ENCODE measurements at regions not wholly inside any gene's neighbourhood (a gene's known extent, or its start where the extent isn't known, plus 50 kb on each side); places are given as distances from the start of the nearest gene placed in this dataset.

DNA sequence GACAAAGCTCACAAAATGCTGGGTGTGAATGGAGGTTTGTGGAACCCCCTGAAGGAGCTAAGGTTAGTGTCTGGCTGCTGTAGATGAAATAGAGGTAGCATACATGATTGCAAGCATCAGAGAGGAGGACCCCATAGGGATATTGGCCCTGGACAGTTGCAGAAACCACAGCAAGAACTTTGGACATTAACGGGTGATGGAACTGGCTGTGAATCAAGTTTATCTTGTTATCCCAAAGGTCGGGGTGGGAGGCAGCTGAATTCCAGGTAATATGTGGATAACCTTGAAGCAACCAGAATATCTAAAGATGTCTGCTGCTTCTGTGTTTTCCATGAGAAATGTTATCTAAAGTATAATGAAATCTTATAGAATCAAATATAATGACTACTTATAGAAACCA, 447.7 kb downstream of the ZSWIM6 start:
- ChIA-PET CTCF (no interaction called here), POLR2A (ENCODE audit: unreplicated experiment) (no interaction called here)
- no peaks in the 10 kb centered on the region for H3K36me3 ChIP-seq (ENCODE audit: low read depth)
- DNase-seq: no peak
- H3K79me2 ChIP-seq (ENCODE audit: low read depth): no peaks in the 10 kb centered on the region
- H3K9me2 ChIP-seq (ENCODE audit: insufficient read depth): no peaks in the 10 kb centered on the region
- H4K20me1 ChIP-seq (ENCODE audit: insufficient read depth): no peaks in the 10 kb centered on the region
- H2AFZ ChIP-seq: no peak overlapping the region
- no peak overlapping the region for H3K4me2 ChIP-seq
- no TSS peak for BruUV-seq (replicated peaks)
- TF ChIP-seq, protein P1, sequence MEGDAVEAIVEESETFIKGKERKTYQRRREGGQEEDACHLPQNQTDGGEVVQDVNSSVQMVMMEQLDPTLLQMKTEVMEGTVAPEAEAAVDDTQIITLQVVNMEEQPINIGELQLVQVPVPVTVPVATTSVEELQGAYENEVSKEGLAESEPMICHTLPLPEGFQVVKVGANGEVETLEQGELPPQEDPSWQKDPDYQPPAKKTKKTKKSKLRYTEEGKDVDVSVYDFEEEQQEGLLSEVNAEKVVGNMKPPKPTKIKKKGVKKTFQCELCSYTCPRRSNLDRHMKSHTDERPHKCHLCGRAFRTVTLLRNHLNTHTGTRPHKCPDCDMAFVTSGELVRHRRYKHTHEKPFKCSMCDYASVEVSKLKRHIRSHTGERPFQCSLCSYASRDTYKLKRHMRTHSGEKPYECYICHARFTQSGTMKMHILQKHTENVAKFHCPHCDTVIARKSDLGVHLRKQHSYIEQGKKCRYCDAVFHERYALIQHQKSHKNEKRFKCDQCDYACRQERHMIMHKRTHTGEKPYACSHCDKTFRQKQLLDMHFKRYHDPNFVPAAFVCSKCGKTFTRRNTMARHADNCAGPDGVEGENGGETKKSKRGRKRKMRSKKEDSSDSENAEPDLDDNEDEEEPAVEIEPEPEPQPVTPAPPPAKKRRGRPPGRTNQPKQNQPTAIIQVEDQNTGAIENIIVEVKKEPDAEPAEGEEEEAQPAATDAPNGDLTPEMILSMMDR (conservative IDR thresholded peaks at IDR 0.05): no peak
- no peak overlapping the region for H3K27ac ChIP-seq
- H3F3A ChIP-seq (ENCODE audit: insufficient read depth, low read depth): no peaks in the 10 kb centered on the region
- peaks cover 92% of the 10 kb centered on the region for H3K27me3 ChIP-seq (ENCODE audit: insufficient read depth, low read depth)
- H3K9me3 ChIP-seq (ENCODE audit: insufficient read depth, low read depth): no peaks in the 10 kb centered on the region
- intact Hi-C loops (cut with micrococcal nuclease; ENCODE audit: unreplicated experiment): no loop called here
- H3K4me1 ChIP-seq (replicated peaks; ENCODE audit: insufficient read depth): no peaks in the 10 kb centered on the region
- H3K4me3 ChIP-seq: no peak overlapping the region

- POLR2A ChIA-PET (ENCODE audit: unreplicated experiment): no interaction called here
- Histone ChIP-seq H3K9me3 (ENCODE audit: insufficient read depth, low read depth) (no peaks in the 10 kb centered on the region), H2AFZ (no peak overlapping the region), H3K9me2 (ENCODE audit: insufficient read depth) (no peaks in the 10 kb centered on the region), H3F3A (ENCODE audit: insufficient read depth, low read depth) (no peaks in the 10 kb centered on the region), H4K20me1 (ENCODE audit: insufficient read depth) (no peaks in the 10 kb centered on the region), H3K27me3 (ENCODE audit: insufficient read depth, low read depth) (peaks cover 90% of the 10 kb centered on the region), H3K4me1 (replicated peaks; ENCODE audit: insufficient read depth) (no peaks in the 10 kb centered on the region), H3K27ac (no peak overlapping the region), H3K4me2 (no peak overlapping the region), H3K4me3 (no peak overlapping the region), H3K79me2 (ENCODE audit: low read depth) (no peaks in the 10 kb centered on the region), H3K36me3 (ENCODE audit: low read depth) (no peaks in the 10 kb centered on the region)
- intact Hi-C loops (cut with micrococcal nuclease; ENCODE audit: unreplicated experiment): no loop called here
- no peak for DNase-seq
- TF ChIP-seq, protein P1 (conservative IDR thresholded peaks at IDR 0.05): no peak
- no peak for TF ChIP-seq EZH2 (IDR thresholded peaks at IDR 0.05; ENCODE audit: low read depth)
- BruUV-seq (replicated peaks): no TSS peak
- CTCF ChIA-PET: no interaction called here
These were observed 451.4 kb downstream of the ZSWIM6 start for GRCh38 chr5:61783481-61783880.

GRCh38 chr5:61784341-61784740, 452.3 kb downstream of the ZSWIM6 start:
- intact Hi-C loops (cut with micrococcal nuclease; ENCODE audit: unreplicated experiment): no loop called here
- no peaks in the 10 kb centered on the region for H3K36me3 ChIP-seq (ENCODE audit: low read depth)
- no TSS peak for BruUV-seq (replicated peaks)
- H3K4me2 ChIP-seq: no peak overlapping the region
- H3K27ac ChIP-seq: no peak overlapping the region
- H3K9me3 ChIP-seq (ENCODE audit: insufficient read depth, low read depth): no peaks in the 10 kb centered on the region
- no peak for DNase-seq
- POLR2A ChIA-PET (ENCODE audit: unreplicated experiment): no interaction called here
- no peaks in the 10 kb centered on the region for H4K20me1 ChIP-seq (ENCODE audit: insufficient read depth)
- peaks cover 81% of the 10 kb centered on the region for H3K27me3 ChIP-seq (ENCODE audit: insufficient read depth, low read depth)
- TF ChIP-seq, protein P1 (conservative IDR thresholded peaks at IDR 0.05): no peak
- TF ChIP-seq EZH2 (IDR thresholded peaks at IDR 0.05; ENCODE audit: low read depth): no peak
- H3K4me1 ChIP-seq (replicated peaks; ENCODE audit: insufficient read depth): no peaks in the 10 kb centered on the region
- no peak overlapping the region for H3K4me3 ChIP-seq
- H3F3A ChIP-seq (ENCODE audit: insufficient read depth, low read depth): no peaks in the 10 kb centered on the region
- CTCF ChIA-PET: no interaction called here
- H2AFZ ChIP-seq: no peak overlapping the region
- no peaks in the 10 kb centered on the region for H3K79me2 ChIP-seq (ENCODE audit: low read depth)
- H3K9me2 ChIP-seq (ENCODE audit: insufficient read depth): no peaks in the 10 kb centered on the region
